ENCODE measurements at regions not wholly inside any gene's neighbourhood (a gene's known extent, or its start where the extent isn't known, plus 50 kb on each side); places are given as distances from the start of the nearest gene placed in this dataset.

- Mint-ChIP-seq H3K36me3 (ENCODE audit: low read depth) (no peaks in the 10 kb centered on the region), H3K9me3 (peaks cover 1% of the 10 kb centered on the region), H3K27me3 (ENCODE audit: low read depth) (no peaks in the 10 kb centered on the region), H3K4me1 (ENCODE audit: low read depth) (no peaks in the 10 kb centered on the region), H3K27ac (no peak overlapping the region), H3K4me3 (no peak overlapping the region)
- DNase-seq = no peak
- intact Hi-C loops (cut with micrococcal nuclease) = no loop called here
- CTCF ChIA-PET = no interaction called here
Observed at GRCh38 chr10:59479426-59479825, 117.1 kb upstream of the FAM13C start.

- Mint-ChIP-seq H3K4me3 (no peak overlapping the region), H3K27ac (no peak overlapping the region), H3K36me3 (ENCODE audit: low read depth) (no peaks in the 10 kb centered on the region), H3K9me3 (peaks cover 12% of the 10 kb centered on the region), H3K4me1 (ENCODE audit: low read depth) (no peaks in the 10 kb centered on the region), H3K27me3 (ENCODE audit: low read depth) (no peaks in the 10 kb centered on the region)
- intact Hi-C loops (cut with micrococcal nuclease) = no loop called here
- CTCF ChIA-PET = no interaction called here
- DNase-seq = no peak
Observed at GRCh38 chr10:59470570-59470969, 108.2 kb upstream of the FAM13C start.

- no peaks in the 10 kb centered on the region for H3K4me1 Mint-ChIP-seq (ENCODE audit: low read depth)
- H3K27me3 Mint-ChIP-seq (ENCODE audit: low read depth) = peaks cover 1% of the 10 kb centered on the region
- intact Hi-C loops (cut with micrococcal nuclease) = no loop called here
- peaks cover 4% of the 10 kb centered on the region for H3K9me3 Mint-ChIP-seq
- CTCF ChIA-PET = no interaction called here
- no peak for DNase-seq
- no peak overlapping the region for H3K27ac Mint-ChIP-seq
- no peaks in the 10 kb centered on the region for H3K36me3 Mint-ChIP-seq (ENCODE audit: low read depth)
- no peak overlapping the region for H3K4me3 Mint-ChIP-seq
Observed at GRCh38 chr10:59465088-59465487, 102.7 kb upstream of the FAM13C start.

- no peak overlapping the region for H3K4me3 Mint-ChIP-seq
- peaks cover 1% of the 10 kb centered on the region for H3K27me3 Mint-ChIP-seq (ENCODE audit: low read depth)
- peaks cover 4% of the 10 kb centered on the region for H3K9me3 Mint-ChIP-seq
- intact Hi-C loops (cut with micrococcal nuclease) = no loop called here
- H3K27ac Mint-ChIP-seq = no peak overlapping the region
- CTCF ChIA-PET = no interaction called here
- no peaks in the 10 kb centered on the region for H3K4me1 Mint-ChIP-seq (ENCODE audit: low read depth)
- DNase-seq = no peak
- no peaks in the 10 kb centered on the region for H3K36me3 Mint-ChIP-seq (ENCODE audit: low read depth)
Observed at GRCh38 chr10:59464483-59464882, 102.1 kb upstream of the FAM13C start.

- peaks cover 4% of the 10 kb centered on the region for H3K9me3 Mint-ChIP-seq
- intact Hi-C loops (cut with micrococcal nuclease) = no loop called here
- no peak overlapping the region for H3K4me3 Mint-ChIP-seq
- no peaks in the 10 kb centered on the region for H3K36me3 Mint-ChIP-seq (ENCODE audit: low read depth)
- H3K4me1 Mint-ChIP-seq (ENCODE audit: low read depth) = no peaks in the 10 kb centered on the region
- CTCF ChIA-PET = no interaction called here
- no peak for DNase-seq
- peaks cover 1% of the 10 kb centered on the region for H3K27me3 Mint-ChIP-seq (ENCODE audit: low read depth)
- H3K27ac Mint-ChIP-seq = no peak overlapping the region
Observed at GRCh38 chr10:59463909-59464308, 101.6 kb upstream of the FAM13C start.

- CTCF ChIA-PET = interaction anchor here (0.7 kb wide), 1 partner anchor 172 kb away, joined by 3 read pairs; no protein-coding TSS in a partner anchor
- Mint-ChIP-seq H3K27ac (no peak overlapping the region), H3K9me3 (no peaks in the 10 kb centered on the region), H3K27me3 (ENCODE audit: low read depth) (peaks cover 1% of the 10 kb centered on the region), H3K36me3 (ENCODE audit: low read depth) (no peaks in the 10 kb centered on the region), H3K4me1 (ENCODE audit: low read depth) (no peaks in the 10 kb centered on the region), H3K4me3 (no peak overlapping the region)
- DNase-seq = no peak
- intact Hi-C loops (cut with micrococcal nuclease) = no loop called here
Observed at GRCh38 chr10:59460601-59461000, 98.3 kb upstream of the FAM13C start.

GRCh38 chr10:59456199-59456598 is 93.8 kb upstream of the FAM13C start:
- no peak for DNase-seq
- CTCF ChIA-PET = no interaction called here
- H3K4me1 Mint-ChIP-seq (ENCODE audit: low read depth) = no peaks in the 10 kb centered on the region
- intact Hi-C loops (cut with micrococcal nuclease) = no loop called here
- H3K27ac Mint-ChIP-seq = no peak overlapping the region
- no peaks in the 10 kb centered on the region for H3K27me3 Mint-ChIP-seq (ENCODE audit: low read depth)
- H3K36me3 Mint-ChIP-seq (ENCODE audit: low read depth) = no peaks in the 10 kb centered on the region
- no peaks in the 10 kb centered on the region for H3K9me3 Mint-ChIP-seq
- H3K4me3 Mint-ChIP-seq = no peak overlapping the region

- intact Hi-C loops (cut with micrococcal nuclease) = no loop called here
- Mint-ChIP-seq H3K4me3 (no peak overlapping the region), H3K27ac (no peak overlapping the region), H3K36me3 (ENCODE audit: low read depth) (no peaks in the 10 kb centered on the region), H3K27me3 (ENCODE audit: low read depth) (no peaks in the 10 kb centered on the region), H3K9me3 (peaks cover 3% of the 10 kb centered on the region), H3K4me1 (ENCODE audit: low read depth) (no peaks in the 10 kb centered on the region)
- CTCF ChIA-PET = no interaction called here
- no peak for DNase-seq
Observed at GRCh38 chr10:59454171-59454919, 92.0 kb upstream of the FAM13C start.

GRCh38 chr10:59448616-59449015 is 86.3 kb upstream of the FAM13C start:
- Mint-ChIP-seq H3K4me3 (no peak overlapping the region), H3K27me3 (ENCODE audit: low read depth) (no peaks in the 10 kb centered on the region), H3K36me3 (ENCODE audit: low read depth) (no peaks in the 10 kb centered on the region), H3K4me1 (ENCODE audit: low read depth) (no peaks in the 10 kb centered on the region), H3K9me3 (peaks cover 5% of the 10 kb centered on the region), H3K27ac (no peak overlapping the region)
- no peak for DNase-seq
- CTCF ChIA-PET = no interaction called here
- intact Hi-C loops (cut with micrococcal nuclease) = no loop called here

- Mint-ChIP-seq H3K4me3 (no peak overlapping the region), H3K27me3 (ENCODE audit: low read depth) (no peaks in the 10 kb centered on the region), H3K27ac (no peak overlapping the region), H3K9me3 (peaks cover 4% of the 10 kb centered on the region), H3K36me3 (ENCODE audit: low read depth) (no peaks in the 10 kb centered on the region), H3K4me1 (ENCODE audit: low read depth) (no peaks in the 10 kb centered on the region)
- CTCF ChIA-PET = no interaction called here
- intact Hi-C loops (cut with micrococcal nuclease) = no loop called here
- DNase-seq = no peak
Observed at GRCh38 chr10:59435707-59436106, 73.4 kb upstream of the FAM13C start.

GRCh38 chr10:59434463-59435321 is 72.3 kb upstream of the FAM13C start:
- no peak for DNase-seq
- Mint-ChIP-seq H3K9me3 (peaks cover 3% of the 10 kb centered on the region), H3K27me3 (ENCODE audit: low read depth) (no peaks in the 10 kb centered on the region), H3K4me3 (no peak overlapping the region), H3K27ac (no peak overlapping the region), H3K36me3 (ENCODE audit: low read depth) (no peaks in the 10 kb centered on the region), H3K4me1 (ENCODE audit: low read depth) (no peaks in the 10 kb centered on the region)
- CTCF ChIA-PET = no interaction called here
- intact Hi-C loops (cut with micrococcal nuclease) = no loop called here

GRCh38 chr10:59433720-59434428 is 71.5 kb upstream of the FAM13C start:
- Mint-ChIP-seq H3K4me3 (no peak overlapping the region), H3K4me1 (ENCODE audit: low read depth) (no peaks in the 10 kb centered on the region), H3K27me3 (ENCODE audit: low read depth) (no peaks in the 10 kb centered on the region), H3K36me3 (ENCODE audit: low read depth) (no peaks in the 10 kb centered on the region), H3K27ac (no peak overlapping the region), H3K9me3 (peaks cover 2% of the 10 kb centered on the region)
- CTCF ChIA-PET = no interaction called here
- DNase-seq = no peak
- intact Hi-C loops (cut with micrococcal nuclease) = no loop called here
